ENCODE measurements at regions not wholly inside any gene's neighbourhood (a gene's known extent, or its start where the extent isn't known, plus 50 kb on each side); places are given as distances from the start of the nearest gene placed in this dataset.
"Not testable (repeated sequence)": the region's sequence is repeated elsewhere in the genome, so short reads cannot be mapped to it uniquely, and the experiment has no call there.

GRCh38 chr5:44108232-44108631 lies 281.0 kb downstream of the FGF10 start:
- TF ChIP-seq CTCF (IDR thresholded peaks at IDR 0.05; ENCODE audit: insufficient read depth, low read length, poor library complexity, severe bottlenecking); EZH2phosphoT487 (conservative IDR thresholded peaks at IDR 0.05; ENCODE audit: low read length): not testable (repeated sequence)

Data from SU-DHL-6 (cell line).